Endothelial cell of umbilical vein (primary cell): ENCODE measurements at regions not wholly inside any gene's neighbourhood (a gene's known extent, or its start where the extent isn't known, plus 50 kb on each side); places are given as distances from the start of the nearest gene placed in this dataset.

Experiments used
- BruUV-seq: library from RNA; stranded (reverse); fragments of 400-500 nt; replicated peaks from 2 replicates; lab custom pipeline; 2021; lab: Mats Ljungman, UMichigan
- CTCF ChIA-PET: fragments of 300-600, 350-600 bp; sonication (Branson Sonifier 250); formaldehyde crosslinking; loops from one replicate; lab custom pipeline; 2021; ENCODE audit warnings: antibody characterized with exemption, inconsistent platforms; lab: Charles Lee
- POLR2A ChIA-PET: fragments of 300-600, 350-600 bp; sonication (Branson Sonifier 250); formaldehyde crosslinking; loops from one replicate; lab custom pipeline; 2021; ENCODE audit warnings: antibody characterized with exemption, inconsistent platforms; lab: Charles Lee
- DNase-seq: peaks from one replicate; pipeline ENCODE4 v3.0.0-alpha.2; 2011; ENCODE audit warnings: low read depth, low spot score
- FAIRE-seq: peaks from 2 replicates; lab custom pipeline; 2011; peaks lifted over from hg19 to GRCh38; lab: Jason Lieb, UNC
- H2AFZ ChIP-seq: 2 replicates; pipeline ENCODE4 v1.6.0; 2012; ENCODE audit warnings: low read depth, low read length, control low read depth, inconsistent platforms
- H3K27ac ChIP-seq: 2 replicates; pipeline ENCODE4 v1.5.1; 2011; ENCODE audit warnings: low read depth, mild to moderate bottlenecking, control low read depth, low read length, moderate library complexity; ENCODE audit not compliant: insufficient read depth
- H3K27me3 ChIP-seq, 2 experiments: 2 replicates each; pipeline versions ENCODE4 v1.6.0 to v1.6.1; 2011; ENCODE audit warnings: low read length in 2 of 2, mixed read lengths in 1 of 2; ENCODE audit not compliant: control insufficient read depth in 2 of 2, insufficient read depth in 2 of 2
- H3K36me3 ChIP-seq, 2 experiments: 2 replicates in 1 of 2; 3 replicates in 1 of 2; pipeline ENCODE4 v1.5.1; 2011; ENCODE audit warnings: low read length in 2 of 2, mild to moderate bottlenecking in 1 of 2, moderate library complexity in 1 of 2; ENCODE audit not compliant: control insufficient read depth in 2 of 2, insufficient read depth in 2 of 2; ENCODE audit errors: extremely low read depth in 1 of 2
- H3K4me1 ChIP-seq: 3 replicates; pipeline ENCODE4 v1.5.1; 2011; ENCODE audit warnings: mild to moderate bottlenecking, low read length; ENCODE audit not compliant: control insufficient read depth, insufficient read depth; ENCODE audit errors: extremely low read depth
- H3K4me2 ChIP-seq: 2 replicates; pipeline ENCODE4 v1.6.1; 2011; ENCODE audit warnings: low read length, control low read depth, mixed read lengths; ENCODE audit not compliant: insufficient read depth
- H3K4me3 ChIP-seq, 3 experiments: fragments of 200-600 bp in 1 of 3; sonication (generic), shearing (Covaris generic) in 1 of 3; replicated peaks in 1 of 3; 2 replicates each; pipeline ENCODE4 v1.5.1; 2011 to 2016; ENCODE audit warnings: control low read depth in 3 of 3, low read length in 3 of 3, mild to moderate bottlenecking in 2 of 3, inconsistent platforms in 1 of 3, low read depth in 1 of 3, moderate library complexity in 1 of 3; ENCODE audit not compliant: insufficient read depth in 1 of 3
- H3K79me2 ChIP-seq: 2 replicates; pipeline ENCODE4 v1.6.0; 2012; ENCODE audit warnings: low read length, inconsistent platforms; ENCODE audit not compliant: control insufficient read depth, insufficient read depth
- H3K9ac ChIP-seq: replicated peaks from 2 replicates; pipeline ENCODE3; 2011; ENCODE audit warnings: low read length, control low read depth; ENCODE audit not compliant: insufficient read depth; ENCODE audit errors: extremely low read depth
- H3K9me1 ChIP-seq: replicated peaks from 3 replicates; pipeline ENCODE4 v1.6.0; 2011; ENCODE audit warnings: mild to moderate bottlenecking, low read length; ENCODE audit not compliant: control insufficient read depth, insufficient read depth; ENCODE audit errors: extremely low read depth
- H3K9me3 ChIP-seq: replicated peaks from 2 replicates; pipeline ENCODE4 v1.5.1; 2012; ENCODE audit warnings: low read length, inconsistent platforms; ENCODE audit not compliant: control insufficient read depth, insufficient read depth
- H4K20me1 ChIP-seq: replicated peaks from 2 replicates; pipeline ENCODE3; 2011; ENCODE audit warnings: mild to moderate bottlenecking, low read length; ENCODE audit not compliant: control insufficient read depth, insufficient read depth; ENCODE audit errors: extremely low read depth
- EZH2 ChIP-seq: IDR thresholded peaks from 2 replicates; pipeline ENCODE4 v1.6.1; 2012; ENCODE audit warnings: borderline replicate concordance, low read depth, mild to moderate bottlenecking, moderate library complexity, low read length, inconsistent platforms; ENCODE audit not compliant: severe bottlenecking
- FOS ChIP-seq: IDR thresholded peaks from 2 replicates; pipeline ENCODE4 v1.6.1; 2011; ENCODE audit warnings: mild to moderate bottlenecking, low read length, moderate library complexity, borderline replicate concordance; ENCODE audit not compliant: insufficient read depth
- GATA2 ChIP-seq: IDR thresholded peaks from 2 replicates; pipeline ENCODE4 v1.7.0; 2011; ENCODE audit warnings: low read depth, mild to moderate bottlenecking, moderate library complexity, mixed read lengths, low read length; ENCODE audit not compliant: insufficient read length, insufficient read depth
- JUN ChIP-seq: IDR thresholded peaks from 2 replicates; pipeline ENCODE4 v1.6.1; 2011; ENCODE audit warnings: borderline replicate concordance, low read depth; ENCODE audit not compliant: insufficient read length, insufficient read depth
- MAX ChIP-seq: IDR thresholded peaks from 2 replicates; pipeline ENCODE4 v1.6.1; 2011; ENCODE audit not compliant: insufficient read depth, insufficient read length
- MYC ChIP-seq: IDR thresholded peaks from one replicate; pipeline ENCODE4 v1.6.1; 2011; ENCODE audit warnings: mild to moderate bottlenecking, low read depth, low read length
- POLR2A ChIP-seq: IDR thresholded peaks from 2 replicates; pipeline ENCODE4 v1.6.1; 2012; ENCODE audit warnings: low read depth, mild to moderate bottlenecking, control low read depth, low read length
- POLR2AphosphoS5 ChIP-seq: IDR thresholded peaks from 2 replicates; pipeline ENCODE4 v1.6.1; 2012; ENCODE audit warnings: low read depth, mild to moderate bottlenecking, control low read depth, low read length, moderate library complexity; ENCODE audit not compliant: insufficient read depth
- dilution Hi-C: fragments of 300-500 bp; cut with MboI; formaldehyde crosslinking; loops from one replicate; pipeline ENCODE4 v1.15.0; 2019; ENCODE audit warnings: low sequenced_read_pairs; ENCODE audit not compliant: extremely low pct_ligation_motif_present
- intact Hi-C: fragments of 100-400 bp; cut with micrococcal nuclease; formaldehyde crosslinking; loops from one replicate; pipeline ENCODE4 v1.10.0; 2022
- TF ChIP-seq, protein P1 (sequence below), 2 donors: IDR thresholded peaks; 1 replicate in 1 of 2; 2 replicates in 1 of 2; pipeline ENCODE4 v1.5.1; 2011; ENCODE audit warnings: low read length in 2 of 2, mild to moderate bottlenecking in 2 of 2, moderate library complexity in 2 of 2, control low read depth in 1 of 2, inconsistent platforms in 1 of 2, low read depth in 1 of 2; ENCODE audit not compliant: insufficient read depth in 1 of 2; ENCODE audit errors: extremely low read depth in 1 of 2

- intact Hi-C loops = no loop called here
- H3K4me2 ChIP-seq = no peak overlapping the region
- H3K9ac ChIP-seq = no peak overlapping the region
- DNase-seq = no peak
- no peak overlapping the region for H3K27ac ChIP-seq
- H2AFZ ChIP-seq = no peak overlapping the region
- no peaks in the 10 kb centered on the region for H3K27me3 ChIP-seq
- H3K9me3 ChIP-seq = no peaks in the 10 kb centered on the region
- dilution Hi-C loops = no loop called here
- H3K4me3 ChIP-seq = no peak overlapping the region
- H3K79me2 ChIP-seq = no peaks in the 10 kb centered on the region
- no peaks in the 10 kb centered on the region for H3K9me1 ChIP-seq
- no peaks in the 10 kb centered on the region for H4K20me1 ChIP-seq
- FAIRE-seq = no peak
- CTCF ChIA-PET = interaction anchor here (1.0 kb wide), 1 partner anchor 22 kb away, joined by 3 read pairs; no protein-coding TSS in a partner anchor
- no peaks in the 10 kb centered on the region for H3K4me1 ChIP-seq
- POLR2A ChIA-PET = no interaction called here
- no peaks in the 10 kb centered on the region for H3K36me3 ChIP-seq
- no TSS peak for BruUV-seq
- no peak for TF ChIP-seq FOS
- no peak for TF ChIP-seq POLR2A
- TF ChIP-seq MAX = no peak
- no peak for TF ChIP-seq POLR2AphosphoS5
- no peak for TF ChIP-seq EZH2
- TF ChIP-seq GATA2 = no peak
- no peak for TF ChIP-seq JUN
- TF ChIP-seq, protein P1, sequence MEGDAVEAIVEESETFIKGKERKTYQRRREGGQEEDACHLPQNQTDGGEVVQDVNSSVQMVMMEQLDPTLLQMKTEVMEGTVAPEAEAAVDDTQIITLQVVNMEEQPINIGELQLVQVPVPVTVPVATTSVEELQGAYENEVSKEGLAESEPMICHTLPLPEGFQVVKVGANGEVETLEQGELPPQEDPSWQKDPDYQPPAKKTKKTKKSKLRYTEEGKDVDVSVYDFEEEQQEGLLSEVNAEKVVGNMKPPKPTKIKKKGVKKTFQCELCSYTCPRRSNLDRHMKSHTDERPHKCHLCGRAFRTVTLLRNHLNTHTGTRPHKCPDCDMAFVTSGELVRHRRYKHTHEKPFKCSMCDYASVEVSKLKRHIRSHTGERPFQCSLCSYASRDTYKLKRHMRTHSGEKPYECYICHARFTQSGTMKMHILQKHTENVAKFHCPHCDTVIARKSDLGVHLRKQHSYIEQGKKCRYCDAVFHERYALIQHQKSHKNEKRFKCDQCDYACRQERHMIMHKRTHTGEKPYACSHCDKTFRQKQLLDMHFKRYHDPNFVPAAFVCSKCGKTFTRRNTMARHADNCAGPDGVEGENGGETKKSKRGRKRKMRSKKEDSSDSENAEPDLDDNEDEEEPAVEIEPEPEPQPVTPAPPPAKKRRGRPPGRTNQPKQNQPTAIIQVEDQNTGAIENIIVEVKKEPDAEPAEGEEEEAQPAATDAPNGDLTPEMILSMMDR (IDR thresholded peaks at IDR 0.05; ENCODE audit: extremely low read depth in 1 of 2, insufficient read depth in 1 of 2, low read depth in 1 of 2, low read length in 2 of 2) = no peak
- no peak for TF ChIP-seq MYC
These were observed 71.2 kb upstream of the CARD11 start for GRCh38 chr7:3114917-3115316.
